ENCODE measurements at regions not wholly inside any gene's neighbourhood (a gene's known extent, or its start where the extent isn't known, plus 50 kb on each side); places are given as distances from the start of the nearest gene placed in this dataset.
"Not testable (repeated sequence)": the region's sequence is repeated elsewhere in the genome, so short reads cannot be mapped to it uniquely, and the experiment has no call there.

GRCh38 chr10:2627969-2628368, 439.4 kb upstream of the PFKP start:
- no peak for DNase-seq (ENCODE audit: low spot score)

- no peak for DNase-seq (ENCODE audit: low spot score)
Observed at GRCh38 chr10:2625094-2625493, 442.3 kb upstream of the PFKP start.

GRCh38 chr10:2623675-2624274, 443.6 kb upstream of the PFKP start:
- no peak for DNase-seq (ENCODE audit: low spot score)

- no peak for DNase-seq (ENCODE audit: low spot score)
Observed at GRCh38 chr10:2620827-2621521, 446.4 kb upstream of the PFKP start.

- DNase-seq (ENCODE audit: low spot score): no peak
Observed at GRCh38 chr10:2619916-2620315, 447.4 kb upstream of the PFKP start.

GRCh38 chr10:2619472-2619871, 447.9 kb upstream of the PFKP start:
- DNase-seq (ENCODE audit: low spot score): no peak

- DNase-seq (ENCODE audit: low spot score): no peak
Observed at GRCh38 chr10:2618690-2619089, 448.7 kb upstream of the PFKP start.

- no peak for DNase-seq (ENCODE audit: low spot score)
Observed at GRCh38 chr10:2616215-2616614, 451.1 kb upstream of the PFKP start.

- no peak for DNase-seq (ENCODE audit: low spot score)
Observed at GRCh38 chr10:2611603-2612002, 455.7 kb upstream of the PFKP start.

- DNase-seq (ENCODE audit: low spot score): no peak
Observed at GRCh38 chr10:2610946-2611345, 456.4 kb upstream of the PFKP start.

GRCh38 chr10:2604891-2605290, 462.5 kb upstream of the PFKP start:
- DNase-seq (ENCODE audit: low spot score): no peak

- DNase-seq (ENCODE audit: low spot score): no peak
Observed at GRCh38 chr10:2599571-2599970, 467.8 kb upstream of the PFKP start.

- DNase-seq (ENCODE audit: low spot score): no peak
Observed at GRCh38 chr10:2592360-2593160, 474.8 kb upstream of the PFKP start.

- no peak for DNase-seq (ENCODE audit: low spot score)
Observed at GRCh38 chr10:2589196-2589595, 478.2 kb upstream of the PFKP start.

- DNase-seq (ENCODE audit: low spot score): no peak
Observed at GRCh38 chr10:2584385-2584784, 483.0 kb upstream of the PFKP start.

GRCh38 chr10:2576892-2577291, 490.5 kb upstream of the PFKP start:
- no peak for DNase-seq (ENCODE audit: low spot score)

GRCh38 chr10:2575460-2575859, 491.9 kb upstream of the PFKP start:
- DNase-seq (ENCODE audit: low spot score): no peak

GRCh38 chr10:2572611-2573010, 494.7 kb upstream of the PFKP start:
- DNase-seq (ENCODE audit: low spot score): no peak

GRCh38 chr10:2556883-2557282, 510.5 kb upstream of the PFKP start:
- no peak for DNase-seq (ENCODE audit: low spot score)

- no peak for DNase-seq (ENCODE audit: low spot score)
Observed at GRCh38 chr10:2548071-2548470, 519.3 kb upstream of the PFKP start.

GRCh38 chr10:2547606-2548005, 519.7 kb upstream of the PFKP start:
- DNase-seq (ENCODE audit: low spot score): no peak

GRCh38 chr10:2546894-2547293, 520.5 kb upstream of the PFKP start:
- not testable (repeated sequence) for DNase-seq (ENCODE audit: low spot score)

- no peak for DNase-seq (ENCODE audit: low spot score)
Observed at GRCh38 chr10:2543974-2544373, 523.4 kb upstream of the PFKP start.
